SK-N-MC (cell line): ENCODE measurements at regions not wholly inside any gene's neighbourhood (a gene's known extent, or its start where the extent isn't known, plus 50 kb on each side); places are given as distances from the start of the nearest gene placed in this dataset.

Source experiments
- EZH2 ChIP-seq: fragments of 200-600 bp; sonication (generic); IDR thresholded peaks from one replicate; pipeline ENCODE4 v1.6.1; 2017; ENCODE audit warnings: antibody characterized with exemption
- POLR2AphosphoS5 ChIP-seq: IDR thresholded peaks from 2 replicates; pipeline ENCODE4 v1.6.1; 2012; ENCODE audit warnings: mild to moderate bottlenecking, low read depth, low read length, borderline replicate concordance

DNA sequence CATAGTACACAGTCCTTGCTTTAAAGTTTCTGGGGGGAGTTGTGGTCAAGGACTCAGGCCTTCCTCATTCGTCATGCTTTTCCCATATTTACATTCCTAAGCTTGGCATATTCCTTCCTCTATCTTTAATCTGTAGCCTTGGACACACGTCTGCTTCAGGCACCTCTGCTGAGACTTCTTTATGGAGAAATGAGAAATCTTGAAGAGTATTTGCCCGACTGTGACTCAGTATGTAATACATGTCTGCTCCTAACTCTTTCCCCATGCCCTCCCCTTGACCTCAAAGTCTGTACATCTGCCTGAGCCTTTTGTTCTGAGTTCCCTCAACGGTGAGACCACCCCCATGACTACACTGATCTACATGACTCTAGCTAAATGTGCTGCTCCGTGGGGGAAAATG lies 246.1 kb downstream of the SI start:
- TF ChIP-seq EZH2 (no peak), POLR2AphosphoS5 (no peak)
